HTR-8/SVneo (cell line): ENCODE measurements at regions not wholly inside any gene's neighbourhood (a gene's known extent, or its start where the extent isn't known, plus 50 kb on each side); places are given as distances from the start of the nearest gene placed in this dataset.
"Not testable (repeated sequence)": the region's sequence is repeated elsewhere in the genome, so short reads cannot be mapped to it uniquely, and the experiment has no call there.

Experiments
- DNase-seq: peaks from one replicate; pipeline ENCODE4 v3.0.0; 2011; ENCODE audit warnings: low spot score, mixed read lengths; ENCODE audit not compliant: insufficient read length
- FAIRE-seq: peaks from 2 replicates; lab custom pipeline; 2011; peaks lifted over from hg19 to GRCh38; lab: Jason Lieb, UNC

- peak; percentile 19 for DNase-seq
- FAIRE-seq, result no peak
Measured at GRCh38 chr12:116687888-116688287, 50.0 kb downstream of the SPRING1 start.

- FAIRE-seq (no peak), DNase-seq (no peak)
Measured at GRCh38 chr12:116684891-116685290, 53.0 kb downstream of the SPRING1 start.

- no peak for FAIRE-seq
- DNase-seq, result no peak
Measured at GRCh38 chr12:116677202-116677661, 60.6 kb downstream of the SPRING1 start.

GRCh38 chr12:116675339-116676107, 62.3 kb downstream of the SPRING1 start:
- FAIRE-seq (no peak), DNase-seq (no peak)

- FAIRE-seq (no peak), DNase-seq (no peak)
Measured at GRCh38 chr12:116674643-116675183, 63.2 kb downstream of the SPRING1 start.

- FAIRE-seq, result no peak
- DNase-seq, result no peak
Measured at GRCh38 chr12:116673681-116674111, 64.2 kb downstream of the SPRING1 start.

GRCh38 chr12:116672842-116673516, 64.9 kb downstream of the SPRING1 start:
- DNase-seq (no peak), FAIRE-seq (no peak)

GRCh38 chr12:116672010-116672409, 65.9 kb downstream of the SPRING1 start:
- DNase-seq (no peak), FAIRE-seq (no peak)

- FAIRE-seq, result no peak
- no peak for DNase-seq
Measured at GRCh38 chr12:116670859-116671258, 67.0 kb downstream of the SPRING1 start.

GRCh38 chr12:116667752-116668151, 70.1 kb downstream of the SPRING1 start:
- DNase-seq (no peak), FAIRE-seq (no peak)

GRCh38 chr12:116666829-116667228, 71.0 kb downstream of the SPRING1 start:
- DNase-seq, FAIRE-seq: not testable (repeated sequence)

GRCh38 chr12:116666305-116666673, 71.6 kb downstream of the SPRING1 start:
- no peak for FAIRE-seq

GRCh38 chr12:116665666-116666304, 72.1 kb downstream of the SPRING1 start:
- FAIRE-seq (no peak), DNase-seq (no peak)

More at GRCh38 chr12:116666305-116666673, 71.6 kb downstream of the SPRING1 start:
- DNase-seq, result no peak

GRCh38 chr12:116664085-116664484, 73.8 kb downstream of the SPRING1 start:
- FAIRE-seq (no peak), DNase-seq (no peak)

- DNase-seq, result no peak
- FAIRE-seq, result no peak
Measured at GRCh38 chr12:116662612-116663144, 75.2 kb downstream of the SPRING1 start.

- FAIRE-seq (no peak), DNase-seq (no peak)
Measured at GRCh38 chr12:116661341-116661740, 76.5 kb downstream of the SPRING1 start.

- not testable (repeated sequence) for DNase-seq, FAIRE-seq
Measured at GRCh38 chr12:116660740-116661139, 77.1 kb downstream of the SPRING1 start.

GRCh38 chr12:116659771-116660481, 77.9 kb downstream of the SPRING1 start:
- FAIRE-seq (no peak), DNase-seq (no peak)

GRCh38 chr12:116657921-116658495, 79.9 kb downstream of the SPRING1 start:
- FAIRE-seq (no peak), DNase-seq (no peak)
